ENCODE measurements at regions not wholly inside any gene's neighbourhood (a gene's known extent, or its start where the extent isn't known, plus 50 kb on each side); places are given as distances from the start of the nearest gene placed in this dataset.

GRCh38 chr11:45477588-45477987, 187.8 kb downstream of the CHST1 start:
- Histone ChIP-seq H2AFZ (ENCODE audit: low read depth) (no peak overlapping the region), H3K36me3 (ENCODE audit: insufficient read depth) (no peaks in the 10 kb centered on the region), H4K20me1 (ENCODE audit: insufficient read depth) (no peaks in the 10 kb centered on the region), H3K9ac (no peak overlapping the region), H3K4me3 (IDR thresholded peaks at IDR 0.05; ENCODE audit: insufficient read depth, low read depth, low read length) (no peak overlapping the region), H3K27ac (no peak overlapping the region), H3K4me1 (ENCODE audit: low read depth, poor library complexity, severe bottlenecking) (no peaks in the 10 kb centered on the region), H3K79me2 (ENCODE audit: insufficient read depth, low read depth) (no peaks in the 10 kb centered on the region), H3K27me3 (ENCODE audit: insufficient read depth, low read depth) (no peaks in the 10 kb centered on the region), H3K4me2 (no peak overlapping the region)
- TF ChIP-seq CTCF (conservative IDR thresholded peaks at IDR 0.05; ENCODE audit: low read depth, low read length): no peak

- H2AFZ ChIP-seq (ENCODE audit: low read depth): no peak overlapping the region
- H3K4me3 ChIP-seq (IDR thresholded peaks at IDR 0.05; ENCODE audit: insufficient read depth, low read depth, low read length): no peak overlapping the region
- H3K4me2 ChIP-seq: no peak overlapping the region
- H3K4me1 ChIP-seq (ENCODE audit: low read depth, poor library complexity, severe bottlenecking): no peaks in the 10 kb centered on the region
- H3K36me3 ChIP-seq (ENCODE audit: insufficient read depth): no peaks in the 10 kb centered on the region
- H3K9ac ChIP-seq: no peak overlapping the region
- no peaks in the 10 kb centered on the region for H3K79me2 ChIP-seq (ENCODE audit: insufficient read depth, low read depth)
- no peak overlapping the region for H3K27ac ChIP-seq
- no peaks in the 10 kb centered on the region for H4K20me1 ChIP-seq (ENCODE audit: insufficient read depth)
- no peaks in the 10 kb centered on the region for H3K27me3 ChIP-seq (ENCODE audit: insufficient read depth, low read depth)
- no peak for TF ChIP-seq CTCF (conservative IDR thresholded peaks at IDR 0.05; ENCODE audit: low read depth, low read length)
Observed at GRCh38 chr11:45476126-45476525, 189.3 kb downstream of the CHST1 start.

- Histone ChIP-seq H3K27me3 (ENCODE audit: insufficient read depth, low read depth) (no peaks in the 10 kb centered on the region), H3K4me2 (no peak overlapping the region), H3K36me3 (ENCODE audit: insufficient read depth) (no peaks in the 10 kb centered on the region), H3K27ac (no peak overlapping the region), H3K4me1 (ENCODE audit: low read depth, poor library complexity, severe bottlenecking) (no peaks in the 10 kb centered on the region), H2AFZ (ENCODE audit: low read depth) (no peak overlapping the region), H3K4me3 (IDR thresholded peaks at IDR 0.05; ENCODE audit: insufficient read depth, low read depth, low read length) (no peak overlapping the region), H3K79me2 (ENCODE audit: insufficient read depth, low read depth) (no peaks in the 10 kb centered on the region), H3K9ac (no peak overlapping the region), H4K20me1 (ENCODE audit: insufficient read depth) (no peaks in the 10 kb centered on the region)
- TF ChIP-seq CTCF (conservative IDR thresholded peaks at IDR 0.05; ENCODE audit: low read depth, low read length): no peak
Observed at GRCh38 chr11:45475173-45475572, 189.0 kb upstream of the SYT13 start.

GRCh38 chr11:45473341-45473895, 187.3 kb upstream of the SYT13 start:
- no peaks in the 10 kb centered on the region for H3K79me2 ChIP-seq (ENCODE audit: insufficient read depth, low read depth)
- H3K27ac ChIP-seq: no peak overlapping the region
- H3K4me2 ChIP-seq: no peak overlapping the region
- no peak overlapping the region for H2AFZ ChIP-seq (ENCODE audit: low read depth)
- H3K36me3 ChIP-seq (ENCODE audit: insufficient read depth): no peaks in the 10 kb centered on the region
- TF ChIP-seq CTCF (conservative IDR thresholded peaks at IDR 0.05; ENCODE audit: low read depth, low read length): no peak
- no peaks in the 10 kb centered on the region for H4K20me1 ChIP-seq (ENCODE audit: insufficient read depth)
- H3K9ac ChIP-seq: no peak overlapping the region
- H3K27me3 ChIP-seq (ENCODE audit: insufficient read depth, low read depth): no peaks in the 10 kb centered on the region
- H3K4me3 ChIP-seq (IDR thresholded peaks at IDR 0.05; ENCODE audit: insufficient read depth, low read depth, low read length): no peak overlapping the region
- H3K4me1 ChIP-seq (ENCODE audit: low read depth, poor library complexity, severe bottlenecking): no peaks in the 10 kb centered on the region

Data from KMS-11 (cell line).